T-helper 2 cell treated with Interferon-gamma antibody and Interleukin-4, amounts not matched to agents 5 μg/mL and 100 μg/mL, for 36 hours (primary cell): ENCODE measurements at regions not wholly inside any gene's neighbourhood (a gene's known extent, or its start where the extent isn't known, plus 50 kb on each side); places are given as distances from the start of the nearest gene placed in this dataset.
"Not testable (repeated sequence)": the region's sequence is repeated elsewhere in the genome, so short reads cannot be mapped to it uniquely, and the experiment has no call there.

Source experiments
- DNase-seq: peaks from one replicate; pipeline ENCODE4 v3.0.0; 2021; ENCODE audit warnings: low spot score
- H3K27ac Mint-ChIP-seq: one replicate; pipeline ENCODE4 v1.8.0; 2021; ENCODE audit warnings: mild to moderate bottlenecking, mixed read lengths
- H3K27me3 Mint-ChIP-seq: one replicate; pipeline ENCODE4 v1.8.0; 2021; ENCODE audit warnings: low read depth, mixed read lengths
- H3K36me3 Mint-ChIP-seq: one replicate; pipeline ENCODE4 v1.8.0; 2021; ENCODE audit warnings: low read depth, mixed read lengths
- H3K4me1 Mint-ChIP-seq: one replicate; pipeline ENCODE4 v1.8.0; 2021; ENCODE audit warnings: low read depth, mixed read lengths
- H3K4me3 Mint-ChIP-seq: one replicate; pipeline ENCODE4 v1.8.0; 2022; ENCODE audit warnings: mild to moderate bottlenecking, moderate library complexity, mixed read lengths
- H3K9me3 Mint-ChIP-seq: one replicate; pipeline ENCODE4 v1.8.0; 2021; ENCODE audit warnings: mixed read lengths

- no peak overlapping the region for H3K27ac Mint-ChIP-seq
- no peaks in the 10 kb centered on the region for H3K36me3 Mint-ChIP-seq
- H3K4me1 Mint-ChIP-seq, result no peaks in the 10 kb centered on the region
- H3K9me3 Mint-ChIP-seq, result peaks cover 28% of the 10 kb centered on the region
- H3K4me3 Mint-ChIP-seq, result no peak overlapping the region
- no peaks in the 10 kb centered on the region for H3K27me3 Mint-ChIP-seq
- no peak for DNase-seq
These were observed 917.1 kb downstream of the RAPGEF2 start for GRCh38 chr4:160019936-160020335.

GRCh38 chr4:160020804-160021203 is 917.9 kb downstream of the RAPGEF2 start:
- Mint-ChIP-seq H3K27me3 (no peaks in the 10 kb centered on the region), H3K4me3 (no peak overlapping the region), H3K9me3 (peaks cover 28% of the 10 kb centered on the region), H3K27ac (no peak overlapping the region), H3K36me3 (no peaks in the 10 kb centered on the region), H3K4me1 (no peaks in the 10 kb centered on the region)
- DNase-seq, result no peak

- H3K36me3 Mint-ChIP-seq, result no peaks in the 10 kb centered on the region
- no peak for DNase-seq
- no peak overlapping the region for H3K27ac Mint-ChIP-seq
- no peak overlapping the region for H3K4me3 Mint-ChIP-seq
- H3K4me1 Mint-ChIP-seq, result no peaks in the 10 kb centered on the region
- H3K27me3 Mint-ChIP-seq, result no peaks in the 10 kb centered on the region
- peaks cover 27% of the 10 kb centered on the region for H3K9me3 Mint-ChIP-seq
These were observed 919.0 kb downstream of the RAPGEF2 start for GRCh38 chr4:160021870-160022269.

- Mint-ChIP-seq H3K9me3 (peaks cover 7% of the 10 kb centered on the region), H3K27me3 (no peaks in the 10 kb centered on the region), H3K27ac (no peak overlapping the region), H3K36me3 (no peaks in the 10 kb centered on the region), H3K4me1 (no peaks in the 10 kb centered on the region), H3K4me3 (no peak overlapping the region)
- DNase-seq, result no peak
These were observed 923.8 kb downstream of the RAPGEF2 start for GRCh38 chr4:160026721-160027120.

GRCh38 chr4:160034501-160034900 is 931.6 kb downstream of the RAPGEF2 start:
- H3K4me3 Mint-ChIP-seq, result no peak overlapping the region
- no peaks in the 10 kb centered on the region for H3K36me3 Mint-ChIP-seq
- no peaks in the 10 kb centered on the region for H3K4me1 Mint-ChIP-seq
- no peak overlapping the region for H3K27ac Mint-ChIP-seq
- no peak for DNase-seq
- no peaks in the 10 kb centered on the region for H3K27me3 Mint-ChIP-seq
- H3K9me3 Mint-ChIP-seq, result peaks cover 3% of the 10 kb centered on the region

- no peak overlapping the region for H3K27ac Mint-ChIP-seq
- H3K4me3 Mint-ChIP-seq, result no peak overlapping the region
- H3K4me1 Mint-ChIP-seq, result no peaks in the 10 kb centered on the region
- H3K27me3 Mint-ChIP-seq, result no peaks in the 10 kb centered on the region
- peaks cover 3% of the 10 kb centered on the region for H3K9me3 Mint-ChIP-seq
- no peaks in the 10 kb centered on the region for H3K36me3 Mint-ChIP-seq
- no peak for DNase-seq
These were observed 935.7 kb downstream of the RAPGEF2 start for GRCh38 chr4:160038615-160039014.

- H3K36me3 Mint-ChIP-seq, result no peaks in the 10 kb centered on the region
These were observed 941.8 kb downstream of the RAPGEF2 start for GRCh38 chr4:160044693-160045092.

GRCh38 chr4:160082432-160083207 is 979.7 kb downstream of the RAPGEF2 start:
- no peak for DNase-seq
- Mint-ChIP-seq H3K9me3 (peaks cover 27% of the 10 kb centered on the region), H3K27me3 (no peaks in the 10 kb centered on the region), H3K27ac (no peak overlapping the region), H3K36me3 (no peaks in the 10 kb centered on the region), H3K4me3 (no peak overlapping the region), H3K4me1 (no peaks in the 10 kb centered on the region)

More at GRCh38 chr4:160044693-160045092, 941.8 kb downstream of the RAPGEF2 start:
- H3K4me1 Mint-ChIP-seq, result no peaks in the 10 kb centered on the region
- no peak overlapping the region for H3K27ac Mint-ChIP-seq
- H3K9me3 Mint-ChIP-seq, result peaks cover 14% of the 10 kb centered on the region
- H3K27me3 Mint-ChIP-seq, result no peaks in the 10 kb centered on the region
- DNase-seq, result no peak
- H3K4me3 Mint-ChIP-seq, result no peak overlapping the region

- H3K27ac Mint-ChIP-seq, result no peak overlapping the region
- no peak overlapping the region for H3K4me3 Mint-ChIP-seq
- H3K4me1 Mint-ChIP-seq, result no peaks in the 10 kb centered on the region
- no peaks in the 10 kb centered on the region for H3K36me3 Mint-ChIP-seq
- peaks cover 26% of the 10 kb centered on the region for H3K9me3 Mint-ChIP-seq
- no peaks in the 10 kb centered on the region for H3K27me3 Mint-ChIP-seq
- no peak for DNase-seq
These were observed 988.8 kb downstream of the RAPGEF2 start for GRCh38 chr4:160091631-160092030.

GRCh38 chr4:160100316-160100715 is 997.4 kb downstream of the RAPGEF2 start:
- no peaks in the 10 kb centered on the region for H3K36me3 Mint-ChIP-seq
- H3K4me1 Mint-ChIP-seq, result no peaks in the 10 kb centered on the region
- no peak overlapping the region for H3K27ac Mint-ChIP-seq
- no peak overlapping the region for H3K4me3 Mint-ChIP-seq
- DNase-seq, result no peak
- no peaks in the 10 kb centered on the region for H3K27me3 Mint-ChIP-seq
- peaks cover 24% of the 10 kb centered on the region for H3K9me3 Mint-ChIP-seq

- Mint-ChIP-seq H3K36me3 (no peaks in the 10 kb centered on the region), H3K4me3 (no peak overlapping the region), H3K27me3 (no peaks in the 10 kb centered on the region), H3K27ac (no peak overlapping the region), H3K4me1 (no peaks in the 10 kb centered on the region), H3K9me3 (peaks cover 51% of the 10 kb centered on the region)
- no peak for DNase-seq
These were observed 1008.0 kb downstream of the RAPGEF2 start for GRCh38 chr4:160110891-160111290.

- H3K36me3 Mint-ChIP-seq, result no peaks in the 10 kb centered on the region
- H3K27ac Mint-ChIP-seq, result no peak overlapping the region
- H3K9me3 Mint-ChIP-seq, result peaks cover 24% of the 10 kb centered on the region
- DNase-seq, result no peak
- no peak overlapping the region for H3K4me3 Mint-ChIP-seq
- no peaks in the 10 kb centered on the region for H3K27me3 Mint-ChIP-seq
- H3K4me1 Mint-ChIP-seq, result no peaks in the 10 kb centered on the region
These were observed 1014.8 kb downstream of the RAPGEF2 start for GRCh38 chr4:160117686-160118085.

GRCh38 chr4:160125576-160126287 is 1022.9 kb downstream of the RAPGEF2 start:
- DNase-seq, H3K36me3 Mint-ChIP-seq, H3K4me1 Mint-ChIP-seq, H3K27ac Mint-ChIP-seq, H3K4me3 Mint-ChIP-seq, H3K27me3 Mint-ChIP-seq, H3K9me3 Mint-ChIP-seq: not testable (repeated sequence)

GRCh38 chr4:160127211-160127610 is 1024.3 kb downstream of the RAPGEF2 start:
- no peak overlapping the region for H3K4me3 Mint-ChIP-seq
- H3K27ac Mint-ChIP-seq, result no peak overlapping the region
- DNase-seq, result no peak
- H3K27me3 Mint-ChIP-seq, result no peaks in the 10 kb centered on the region
- H3K9me3 Mint-ChIP-seq, result peaks cover 15% of the 10 kb centered on the region
- no peaks in the 10 kb centered on the region for H3K4me1 Mint-ChIP-seq
- no peaks in the 10 kb centered on the region for H3K36me3 Mint-ChIP-seq
